ENCODE measurements at regions not wholly inside any gene's neighbourhood (a gene's known extent, or its start where the extent isn't known, plus 50 kb on each side); places are given as distances from the start of the nearest gene placed in this dataset.

- Histone ChIP-seq H3K27ac (no peak overlapping the region), H3K36me3 (no peaks in the 10 kb centered on the region), H3K27me3 (peaks cover 73% of the 10 kb centered on the region), H3K4me3 (ENCODE audit: low read depth in 1 of 2, low read length in 1 of 2) (no peak overlapping the region), H3K9me3 (no peaks in the 10 kb centered on the region), H3K4me1 (ENCODE audit: control insufficient read depth in 1 of 2, insufficient read depth in 1 of 2, low read depth in 1 of 2, low read length in 1 of 2) (peaks cover 8 to 12% of the 10 kb centered on the region in 2 experiments)
- TF ChIP-seq CTCF (IDR thresholded peaks at IDR 0.05) = no peak
Measured at GRCh38 chr2:215729985-215730620, 283.2 kb downstream of the MREG start.

GRCh38 chr2:215728504-215729065 is 284.8 kb downstream of the MREG start:
- Histone ChIP-seq H3K27me3 (peaks cover 88% of the 10 kb centered on the region), H3K9me3 (no peaks in the 10 kb centered on the region), H3K27ac (no peak overlapping the region), H3K36me3 (no peaks in the 10 kb centered on the region), H3K4me3 (ENCODE audit: low read depth in 1 of 2, low read length in 1 of 2) (no peak overlapping the region), H3K4me1 (ENCODE audit: control insufficient read depth in 1 of 2, insufficient read depth in 1 of 2, low read depth in 1 of 2, low read length in 1 of 2) (peaks cover 8 to 12% of the 10 kb centered on the region in 2 experiments)
- no peak for TF ChIP-seq CTCF (IDR thresholded peaks at IDR 0.05)

- Histone ChIP-seq H3K9me3 (no peaks in the 10 kb centered on the region), H3K27me3 (peaks cover 93% of the 10 kb centered on the region), H3K36me3 (no peaks in the 10 kb centered on the region), H3K4me1 (ENCODE audit: control insufficient read depth in 1 of 2, insufficient read depth in 1 of 2, low read depth in 1 of 2, low read length in 1 of 2) (peaks cover 8 to 12% of the 10 kb centered on the region in 2 experiments), H3K4me3 (ENCODE audit: low read depth in 1 of 2, low read length in 1 of 2) (no peak overlapping the region), H3K27ac (no peak overlapping the region)
- no peak for TF ChIP-seq CTCF (IDR thresholded peaks at IDR 0.05)
Measured at GRCh38 chr2:215727507-215728503, 285.5 kb downstream of the MREG start.

GRCh38 chr2:215726070-215726469 is 287.3 kb downstream of the MREG start:
- no peak overlapping the region for H3K27ac ChIP-seq
- H3K27me3 ChIP-seq = peaks cover 85% of the 10 kb centered on the region
- peaks cover 8 to 12% of the 10 kb centered on the region in 2 experiments for H3K4me1 ChIP-seq (ENCODE audit: control insufficient read depth in 1 of 2, insufficient read depth in 1 of 2, low read depth in 1 of 2, low read length in 1 of 2)
- no peak for TF ChIP-seq CTCF (IDR thresholded peaks at IDR 0.05)
- H3K4me3 ChIP-seq (ENCODE audit: low read depth in 1 of 2, low read length in 1 of 2) = no peak overlapping the region
- H3K36me3 ChIP-seq = no peaks in the 10 kb centered on the region
- H3K9me3 ChIP-seq = no peaks in the 10 kb centered on the region

GRCh38 chr2:215724146-215724545 is 288.3 kb upstream of the FN1 start:
- H3K36me3 ChIP-seq = no peaks in the 10 kb centered on the region
- no peak for TF ChIP-seq CTCF (IDR thresholded peaks at IDR 0.05)
- H3K9me3 ChIP-seq = no peaks in the 10 kb centered on the region
- H3K4me1 ChIP-seq (ENCODE audit: control insufficient read depth in 1 of 2, insufficient read depth in 1 of 2, low read depth in 1 of 2, low read length in 1 of 2) = peaks cover 8 to 12% of the 10 kb centered on the region in 2 experiments
- H3K27me3 ChIP-seq = peaks cover 85% of the 10 kb centered on the region
- H3K4me3 ChIP-seq (ENCODE audit: low read depth in 1 of 2, low read length in 1 of 2) = no peak overlapping the region
- H3K27ac ChIP-seq = no peak overlapping the region
